H1 (cell line): ENCODE measurements at regions not wholly inside any gene's neighbourhood (a gene's known extent, or its start where the extent isn't known, plus 50 kb on each side); places are given as distances from the start of the nearest gene placed in this dataset.

Experiments used
- CTCF ChIA-PET: fragments of 300-600 bp; sonication (Branson Sonifier 250); formaldehyde crosslinking; loops from one replicate; lab custom pipeline; 2021; ENCODE audit not compliant: partially characterized antibody; lab: Charles Lee
- POLR2A ChIA-PET: fragments of 300-600 bp; sonication (Branson Sonifier 250); formaldehyde crosslinking; loops from one replicate; lab custom pipeline; 2021; ENCODE audit warnings: inconsistent platforms; ENCODE audit not compliant: partially characterized antibody; lab: Charles Lee
- DNase-seq, 2 experiments: peaks; one replicate each; pipeline versions ENCODE4 v3.0.0 to v3.0.0-alpha.2; 2010 to 2022; ENCODE audit warnings: low spot score in 2 of 2, low read depth in 1 of 2, mixed read lengths in 1 of 2
- FAIRE-seq: peaks from 2 replicates; lab custom pipeline; 2011; peaks lifted over from hg19 to GRCh38; lab: Jason Lieb, UNC
- H2AFZ ChIP-seq: 2 replicates; pipeline ENCODE4 v1.8.1; 2012; ENCODE audit warnings: low read length, inconsistent platforms
- H2AK5ac ChIP-seq: 2 replicates; pipeline ENCODE4 v1.6.1; 2013; ENCODE audit warnings: low read depth, low read length
- H2BK120ac ChIP-seq: replicated peaks from 2 replicates; pipeline ENCODE3; 2013; ENCODE audit warnings: low read depth, low read length, inconsistent platforms
- H2BK12ac ChIP-seq: 2 replicates; pipeline ENCODE4 v1.6.1; 2013; ENCODE audit warnings: low read depth, low read length
- H2BK15ac ChIP-seq: 2 replicates; pipeline ENCODE4 v1.6.1; 2013; ENCODE audit warnings: low read length
- H2BK20ac ChIP-seq: 2 replicates; pipeline ENCODE4 v1.6.1; 2013; ENCODE audit warnings: low read length
- H2BK5ac ChIP-seq: 2 replicates; pipeline ENCODE4 v1.6.1; 2013; ENCODE audit warnings: low read depth, low read length
- H3K14ac ChIP-seq: 2 replicates; pipeline ENCODE4 v1.6.1; 2013; ENCODE audit warnings: inconsistent platforms; ENCODE audit not compliant: insufficient read length
- H3K18ac ChIP-seq: 2 replicates; pipeline ENCODE4 v1.6.1; 2013; ENCODE audit warnings: low read length; ENCODE audit errors: extremely low read depth
- H3K23ac ChIP-seq: 2 replicates; pipeline ENCODE4 v1.6.1; 2013; ENCODE audit warnings: inconsistent platforms; ENCODE audit not compliant: insufficient read length
- H3K23me2 ChIP-seq: 2 replicates; pipeline ENCODE4 v1.6.1; 2013; ENCODE audit warnings: low read depth, low read length
- H3K27ac ChIP-seq: 2 replicates; pipeline ENCODE4 v1.6.1; 2011; ENCODE audit warnings: low read depth, low read length, inconsistent platforms
- H3K27me3 ChIP-seq, 4 experiments: replicated peaks in 1 of 4; 1 replicate in 1 of 4; 2 replicates in 3 of 4; pipeline versions ENCODE4 v1.6.1 to v1.8.1; 2011 to 2013; ENCODE audit warnings: low read length in 3 of 4, mild to moderate bottlenecking in 3 of 4, inconsistent platforms in 2 of 4, mixed read lengths in 2 of 4, moderate library complexity in 1 of 4; ENCODE audit not compliant: control insufficient read depth in 3 of 4, insufficient read depth in 3 of 4; ENCODE audit errors: extremely low read depth in 1 of 4
- H3K36me3 ChIP-seq, 4 experiments: 2 replicates each; pipeline versions ENCODE4 v1.6.1 to v1.8.1; 2011 to 2013; ENCODE audit warnings: mild to moderate bottlenecking in 4 of 4, low read length in 3 of 4, moderate library complexity in 2 of 4, control low read depth in 1 of 4, inconsistent platforms in 1 of 4; ENCODE audit not compliant: insufficient read depth in 4 of 4, control insufficient read depth in 2 of 4
- H3K4ac ChIP-seq: replicated peaks from 2 replicates; pipeline ENCODE3; 2013; ENCODE audit warnings: low read length, low read depth, mixed read lengths, inconsistent platforms; ENCODE audit not compliant: insufficient read length
- H3K4me1 ChIP-seq, 4 experiments: replicated peaks in 1 of 4; 1 replicate in 1 of 4; 2 replicates in 3 of 4; pipeline versions ENCODE4 v1.6.1 to v1.8.1; 2011 to 2013; ENCODE audit warnings: low read length in 3 of 4, inconsistent platforms in 2 of 4, mixed read lengths in 1 of 4; ENCODE audit not compliant: insufficient read depth in 4 of 4, control insufficient read depth in 3 of 4
- H3K4me2 ChIP-seq, 2 experiments: 2 replicates each; pipeline versions ENCODE4 v1.6.1 to v1.8.1; 2011 to 2013; ENCODE audit warnings: low read depth in 2 of 2, low read length in 2 of 2, control low read depth in 1 of 2, inconsistent platforms in 1 of 2, mild to moderate bottlenecking in 1 of 2; ENCODE audit not compliant: insufficient read depth in 1 of 2
- H3K4me3 ChIP-seq, 4 experiments: fragments of 200-600, 300-600 bp in 1 of 4; sonication (generic), shearing (Covaris generic), sonication (Bioruptor Twin) in 1 of 4; 2 replicates each; pipeline versions ENCODE4 v1.5.1 to v1.8.1; 2011 to 2016; ENCODE audit warnings: low read length in 4 of 4, low read depth in 3 of 4, control low read depth in 2 of 4, inconsistent platforms in 2 of 4, mild to moderate bottlenecking in 2 of 4, mixed read lengths in 1 of 4, moderate library complexity in 1 of 4; ENCODE audit not compliant: insufficient read depth in 2 of 4; ENCODE audit errors: extremely low read depth in 1 of 4
- H3K56ac ChIP-seq: replicated peaks from 2 replicates; pipeline ENCODE3; 2013; ENCODE audit warnings: low read depth, mild to moderate bottlenecking, mixed read lengths, low read length, inconsistent platforms; ENCODE audit not compliant: insufficient read length
- H3K79me1 ChIP-seq: 2 replicates; pipeline ENCODE4 v1.6.1; 2013; ENCODE audit warnings: low read depth, low read length, control low read depth
- H3K79me2 ChIP-seq, 2 experiments: 2 replicates each; pipeline versions ENCODE4 v1.6.1 to v1.8.1; 2012 to 2013; ENCODE audit warnings: low read length in 2 of 2, mild to moderate bottlenecking in 2 of 2, inconsistent platforms in 1 of 2; ENCODE audit not compliant: insufficient read depth in 2 of 2, control insufficient read depth in 1 of 2
- H3K9ac ChIP-seq, 4 experiments: replicated peaks in 1 of 4; 1 replicate in 1 of 4; 2 replicates in 3 of 4; pipeline versions ENCODE4 v1.6.1 to v1.8.1; 2011 to 2013; ENCODE audit warnings: low read depth in 3 of 4, low read length in 3 of 4, control low read depth in 2 of 4, mild to moderate bottlenecking in 2 of 4, moderate library complexity in 2 of 4, inconsistent platforms in 1 of 4; ENCODE audit errors: extremely low read depth in 1 of 4
- H3K9me3 ChIP-seq, 2 experiments: 2 replicates each; pipeline versions ENCODE4 v1.6.1 to v1.8.1; 2012 to 2013; ENCODE audit warnings: mild to moderate bottlenecking in 2 of 2, moderate library complexity in 2 of 2, control low read depth in 1 of 2, inconsistent platforms in 1 of 2, low read depth in 1 of 2, low read length in 1 of 2, mixed read lengths in 1 of 2; ENCODE audit not compliant: insufficient read depth in 2 of 2
- H4K20me1 ChIP-seq, 2 experiments: replicated peaks in 1 of 2; 2 replicates each; pipeline versions ENCODE3 to v1.8.1; 2011 to 2013; ENCODE audit warnings: inconsistent platforms in 2 of 2, low read length in 2 of 2, mild to moderate bottlenecking in 1 of 2; ENCODE audit not compliant: insufficient read depth in 2 of 2, control insufficient read depth in 1 of 2
- H4K5ac ChIP-seq: 2 replicates; pipeline ENCODE4 v1.6.1; 2013; ENCODE audit warnings: low read length, low read depth, mixed read lengths, inconsistent platforms; ENCODE audit not compliant: insufficient read length
- H4K8ac ChIP-seq: 2 replicates; pipeline ENCODE4 v1.8.0; 2013; ENCODE audit warnings: mild to moderate bottlenecking, moderate library complexity, low read length, inconsistent platforms; ENCODE audit not compliant: insufficient read depth; ENCODE audit errors: extremely low read depth
- H4K91ac ChIP-seq: replicated peaks from 2 replicates; pipeline ENCODE3; 2013; ENCODE audit warnings: low read length, mixed read lengths, inconsistent platforms; ENCODE audit not compliant: insufficient read length
- CTBP2 ChIP-seq: IDR thresholded peaks from 2 replicates; pipeline ENCODE4 v1.7.0; 2011; ENCODE audit warnings: borderline replicate concordance, mild to moderate bottlenecking, moderate library complexity, mixed read lengths, low read length; ENCODE audit not compliant: insufficient read depth, insufficient read length
- E2F6 ChIP-seq: IDR thresholded peaks from 2 replicates; pipeline ENCODE4 v1.6.1; 2012; ENCODE audit warnings: inconsistent platforms
- EGR1 ChIP-seq: IDR thresholded peaks from 2 replicates; pipeline ENCODE4 v1.6.1; 2011; ENCODE audit warnings: low read depth, low read length, borderline replicate concordance
- FOSL1 ChIP-seq: IDR thresholded peaks from 2 replicates; pipeline ENCODE4 v1.6.1; 2011; ENCODE audit warnings: mild to moderate bottlenecking, low read depth, low read length, moderate library complexity; ENCODE audit not compliant: insufficient read depth
- KDM1A ChIP-seq: fragments of 200-600, 300-600 bp; sonication (generic); IDR thresholded peaks from 2 replicates; pipeline ENCODE4 v1.7.1; 2016; ENCODE audit warnings: mild to moderate bottlenecking, low read length, borderline replicate concordance
- KDM5A ChIP-seq: fragments of 200-600 bp; IDR thresholded peaks from 2 replicates; pipeline ENCODE4 v1.7.1; 2012; ENCODE audit warnings: mild to moderate bottlenecking, low read length, inconsistent platforms, mixed read lengths
- SIX5 ChIP-seq: IDR thresholded peaks from 2 replicates; pipeline ENCODE4 v1.6.1; 2011; ENCODE audit warnings: mild to moderate bottlenecking, low read depth, low read length
- SUZ12 ChIP-seq: fragments of 200-600 bp; sonication (generic); IDR thresholded peaks from 2 replicates; pipeline ENCODE4 v1.6.1; 2012; ENCODE audit warnings: mild to moderate bottlenecking, inconsistent platforms, low read length, moderate library complexity, mixed read lengths
- TEAD4 ChIP-seq: IDR thresholded peaks from 2 replicates; pipeline ENCODE4 v1.6.1; 2012; ENCODE audit warnings: low read depth, low read length, inconsistent platforms, mixed read lengths
- WGBS, 2 experiments: shearing (Covaris generic) in 1 of 2; methylation state at CpG; one replicate each; pipeline versions ENCODE4 v1.1.6 to v1.1.7; 2013 to 2015; ENCODE audit warnings: low lambda C conversion rate in 2 of 2, mixed read lengths in 2 of 2, inconsistent platforms in 1 of 2, low coverage in 1 of 2, missing lambda C conversion rate in 1 of 2; ENCODE audit not compliant: insufficient replicate concordance in 2 of 2, insufficient coverage in 1 of 2, insufficient read length in 1 of 2; ENCODE audit errors: extremely low coverage in 1 of 2, missing lambda C conversion rate in 1 of 2; 5-methylcytosine and 5-hydroxymethylcytosine counted together
- TF ChIP-seq, protein P1 (sequence below): IDR thresholded peaks from 2 replicates; pipeline ENCODE4 v1.6.1; 2012; ENCODE audit warnings: low read length, inconsistent platforms

DNA sequence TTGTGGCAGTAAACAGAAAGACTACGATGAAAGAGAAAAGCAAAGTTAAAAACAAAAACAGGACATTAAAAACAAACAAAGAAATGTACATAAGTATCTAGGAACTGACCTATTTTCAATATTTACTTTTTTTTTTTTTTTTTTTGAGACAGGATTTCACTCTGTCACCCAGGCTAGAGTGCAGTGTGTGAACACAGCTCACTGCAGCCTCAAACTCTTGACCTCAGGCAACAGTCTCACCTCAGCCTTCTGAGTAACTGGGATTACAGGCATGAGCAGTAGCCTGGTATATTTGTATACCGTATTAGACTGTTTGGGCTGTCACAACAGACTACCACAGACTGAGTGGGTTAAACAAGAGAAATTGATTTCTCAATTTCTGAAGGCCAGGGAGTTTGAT is 1189.1 kb downstream of the CDH9 start:
- FAIRE-seq, result no peak
- Histone ChIP-seq H3K4ac (no peak overlapping the region), H2AK5ac (no peak overlapping the region), H3K23ac (no peak overlapping the region), H3K4me2 (no peak overlapping the region), H4K91ac (no peak overlapping the region), H4K5ac (no peak overlapping the region), H2BK5ac (no peak overlapping the region), H2BK12ac (no peak overlapping the region), H3K9me3 (no peaks in the 10 kb centered on the region), H4K8ac (no peak overlapping the region), H3K79me2 (no peaks in the 10 kb centered on the region), H2BK120ac (no peak overlapping the region), H3K79me1 (no peaks in the 10 kb centered on the region), H3K23me2 (no peaks in the 10 kb centered on the region), H3K14ac (no peak overlapping the region), H3K4me1 (no peaks in the 10 kb centered on the region), H3K56ac (no peak overlapping the region), H2AFZ (no peak overlapping the region), H3K27me3 (no peaks in the 10 kb centered on the region), H2BK20ac (no peak overlapping the region), H3K18ac (no peak overlapping the region; the same call in 1 of the 2 replicates), H4K20me1 (no peaks in the 10 kb centered on the region), H2BK15ac (no peak overlapping the region), H3K4me3 (no peak overlapping the region), H3K27ac (no peak overlapping the region), H3K9ac (no peak overlapping the region), H3K36me3 (no peaks in the 10 kb centered on the region)
- no peak for DNase-seq
- CTCF ChIA-PET, result interaction anchor here (0.6 to 1.0 kb wide), 2 partner anchors 9 to 483 kb away, joined by 3 to 5 read pairs; no protein-coding TSS in a partner anchor
- 97% methylated on average over 2 of the region's 2 CpGs; no CpG with 5 or more reads in 1 of the 2 experiments for WGBS, 2 experiments
- POLR2A ChIA-PET, result no interaction called here
- TF ChIP-seq TEAD4 (no peak), CTBP2 (no peak), EGR1 (no peak), KDM5A (no peak), FOSL1 (no peak), E2F6 (no peak), KDM1A (no peak), SUZ12 (no peak), SIX5 (no peak)
- TF ChIP-seq, protein P1, sequence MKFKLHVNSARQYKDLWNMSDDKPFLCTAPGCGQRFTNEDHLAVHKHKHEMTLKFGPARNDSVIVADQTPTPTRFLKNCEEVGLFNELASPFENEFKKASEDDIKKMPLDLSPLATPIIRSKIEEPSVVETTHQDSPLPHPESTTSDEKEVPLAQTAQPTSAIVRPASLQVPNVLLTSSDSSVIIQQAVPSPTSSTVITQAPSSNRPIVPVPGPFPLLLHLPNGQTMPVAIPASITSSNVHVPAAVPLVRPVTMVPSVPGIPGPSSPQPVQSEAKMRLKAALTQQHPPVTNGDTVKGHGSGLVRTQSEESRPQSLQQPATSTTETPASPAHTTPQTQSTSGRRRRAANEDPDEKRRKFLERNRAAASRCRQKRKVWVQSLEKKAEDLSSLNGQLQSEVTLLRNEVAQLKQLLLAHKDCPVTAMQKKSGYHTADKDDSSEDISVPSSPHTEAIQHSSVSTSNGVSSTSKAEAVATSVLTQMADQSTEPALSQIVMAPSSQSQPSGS, result no peak
